Duodenal mucosa (tissue), 2 donors: ENCODE measurements at regions not wholly inside any gene's neighbourhood (a gene's known extent, or its start where the extent isn't known, plus 50 kb on each side); places are given as distances from the start of the nearest gene placed in this dataset.
"Not testable (repeated sequence)": the region's sequence is repeated elsewhere in the genome, so short reads cannot be mapped to it uniquely, and the experiment has no call there.

ENCODE experiments used
- H3K27ac ChIP-seq: one replicate; pipeline ENCODE4 v1.7.0; 2013; ENCODE audit warnings: low read depth, low read length
- H3K27me3 ChIP-seq, 2 donors: one replicate each; pipeline ENCODE4 v1.7.0; 2013; ENCODE audit warnings: low read length in 2 of 2, control low read depth in 1 of 2; ENCODE audit not compliant: insufficient read depth in 2 of 2, control insufficient read depth in 1 of 2
- H3K36me3 ChIP-seq, 2 donors: one replicate each; pipeline ENCODE4 v1.7.0; 2013; ENCODE audit warnings: low read length in 2 of 2, control low read depth in 1 of 2; ENCODE audit not compliant: insufficient read depth in 2 of 2, control insufficient read depth in 1 of 2
- H3K4me1 ChIP-seq, 2 donors: one replicate each; pipeline ENCODE4 v1.7.0; 2013; ENCODE audit warnings: low read length in 2 of 2, control low read depth in 1 of 2; ENCODE audit not compliant: insufficient read depth in 2 of 2, control insufficient read depth in 1 of 2
- H3K4me3 ChIP-seq, 2 donors: one replicate each; pipeline ENCODE4 v1.7.0; 2013; ENCODE audit warnings: low read length in 2 of 2, low read depth in 1 of 2
- H3K9ac ChIP-seq, 2 donors: one replicate each; pipeline ENCODE4 v1.7.0; 2013; ENCODE audit warnings: low read length in 2 of 2, low read depth in 1 of 2
- H3K9me3 ChIP-seq, 2 donors: one replicate each; pipeline ENCODE4 v1.7.0; 2013; ENCODE audit warnings: low read length in 2 of 2, control low read depth in 1 of 2; ENCODE audit not compliant: control insufficient read depth in 1 of 2

GRCh38 chr6:144664281-144664680, 379.1 kb downstream of the UTRN start:
- Histone ChIP-seq H3K27ac (no peak overlapping the region), H3K36me3 (no peaks in the 10 kb centered on the region), H3K4me3 (no peak overlapping the region), H3K9me3 (no peaks in the 10 kb centered on the region), H3K27me3 (no peaks in the 10 kb centered on the region), H3K4me1 (peaks cover 22 to 40% of the 10 kb centered on the region in 2 donors), H3K9ac (no peak overlapping the region)

- Histone ChIP-seq H3K36me3 (no peaks in the 10 kb centered on the region), H3K27ac (no peak overlapping the region), H3K9ac (no peak overlapping the region), H3K27me3 (no peaks in the 10 kb centered on the region), H3K9me3 (no peaks in the 10 kb centered on the region), H3K4me1 (peaks cover 15 to 34% of the 10 kb centered on the region in 2 donors), H3K4me3 (no peak overlapping the region)
These were observed 379.8 kb downstream of the UTRN start for GRCh38 chr6:144664947-144665346.

- Histone ChIP-seq H3K27ac (no peak overlapping the region), H3K4me1 (peaks cover 7 to 27% of the 10 kb centered on the region in 2 donors), H3K9me3 (peaks cover 0 to 3% of the 10 kb centered on the region in 2 donors), H3K9ac (no peak overlapping the region), H3K36me3 (no peaks in the 10 kb centered on the region), H3K4me3 (no peak overlapping the region), H3K27me3 (no peaks in the 10 kb centered on the region)
These were observed 380.9 kb downstream of the UTRN start for GRCh38 chr6:144665932-144666450.

GRCh38 chr6:144666781-144667180, 381.6 kb downstream of the UTRN start:
- Histone ChIP-seq H3K4me1 (peaks cover 0 to 20% of the 10 kb centered on the region in 2 donors), H3K36me3 (no peaks in the 10 kb centered on the region), H3K27ac (no peak overlapping the region), H3K9me3 (peaks cover 0 to 6% of the 10 kb centered on the region in 2 donors), H3K4me3 (no peak overlapping the region), H3K9ac (no peak overlapping the region), H3K27me3 (no peaks in the 10 kb centered on the region)

GRCh38 chr6:144667532-144668503, 382.7 kb downstream of the UTRN start:
- Histone ChIP-seq H3K9ac (no peak overlapping the region), H3K9me3 (peaks cover 0 to 6% of the 10 kb centered on the region in 2 donors), H3K4me3 (no peak overlapping the region), H3K36me3 (no peaks in the 10 kb centered on the region), H3K27me3 (no peaks in the 10 kb centered on the region), H3K4me1 (peaks cover 0 to 16% of the 10 kb centered on the region in 2 donors), H3K27ac (no peak overlapping the region)

GRCh38 chr6:144670259-144670658, 385.1 kb downstream of the UTRN start:
- not testable (repeated sequence) for H3K9ac ChIP-seq, H3K36me3 ChIP-seq, H3K4me1 ChIP-seq, H3K27me3 ChIP-seq, H3K4me3 ChIP-seq, H3K27ac ChIP-seq
- H3K9me3 ChIP-seq, result peaks cover 2 to 13% of the 10 kb centered on the region in 2 donors

- peaks cover 2 to 19% of the 10 kb centered on the region in 2 donors for H3K9me3 ChIP-seq
- H3K27me3 ChIP-seq, result no peaks in the 10 kb centered on the region
- no peak overlapping the region for H3K27ac ChIP-seq
- H3K4me3 ChIP-seq, result no peak overlapping the region
- H3K9ac ChIP-seq, result no peak overlapping the region
- peaks cover 0 to 8% of the 10 kb centered on the region in 2 donors for H3K4me1 ChIP-seq
- H3K36me3 ChIP-seq, result no peaks in the 10 kb centered on the region
These were observed 388.7 kb downstream of the UTRN start for GRCh38 chr6:144673807-144674206.

- no peaks in the 10 kb centered on the region for H3K36me3 ChIP-seq
These were observed 390.2 kb downstream of the UTRN start for GRCh38 chr6:144675231-144675861.

GRCh38 chr6:144676310-144676709, 391.2 kb downstream of the UTRN start:
- H3K36me3 ChIP-seq, H3K9ac ChIP-seq, H3K4me3 ChIP-seq, H3K27me3 ChIP-seq, H3K27ac ChIP-seq: not testable (repeated sequence)
- H3K4me1 ChIP-seq, result peaks cover 0 to 14% of the 10 kb centered on the region in 2 donors
- H3K9me3 ChIP-seq, result peaks cover 2 to 13% of the 10 kb centered on the region in 2 donors

More at GRCh38 chr6:144675231-144675861, 390.2 kb downstream of the UTRN start:
- peaks cover 2 to 19% of the 10 kb centered on the region in 2 donors for H3K9me3 ChIP-seq
- H3K4me1 ChIP-seq, result peaks cover 0 to 8% of the 10 kb centered on the region in 2 donors
- H3K27ac ChIP-seq, result no peak overlapping the region
- H3K9ac ChIP-seq, result no peak overlapping the region
- H3K4me3 ChIP-seq, result no peak overlapping the region
- no peaks in the 10 kb centered on the region for H3K27me3 ChIP-seq

- H3K36me3 ChIP-seq, result not testable (repeated sequence)
These were observed 392.1 kb downstream of the UTRN start for GRCh38 chr6:144677263-144677662.

More at GRCh38 chr6:144677263-144677662, 392.1 kb downstream of the UTRN start:
- H3K9me3 ChIP-seq, result peaks cover 2 to 13% of the 10 kb centered on the region in 2 donors
- peaks cover 0 to 15% of the 10 kb centered on the region in 2 donors for H3K4me1 ChIP-seq
- H3K9ac ChIP-seq, H3K27me3 ChIP-seq, H3K27ac ChIP-seq, H3K4me3 ChIP-seq: not testable (repeated sequence)
